HG02623 (cell line): ENCODE measurements at regions not wholly inside any gene's neighbourhood (a gene's known extent, or its start where the extent isn't known, plus 50 kb on each side); places are given as distances from the start of the nearest gene placed in this dataset.
"Not testable (repeated sequence)": the region's sequence is repeated elsewhere in the genome, so short reads cannot be mapped to it uniquely, and the experiment has no call there.

Experiments used
- ATAC-seq: cut with Tn5 transposase; IDR thresholded peaks from one replicate; pipeline ENCODE4 v1.9.1; 2021; ENCODE audit warnings: moderate library complexity; ENCODE audit not compliant: unreplicated experiment

GRCh38 chr2:143890798-143891197 lies 629.1 kb downstream of the ZEB2 start:
- no peak for ATAC-seq

DNA sequence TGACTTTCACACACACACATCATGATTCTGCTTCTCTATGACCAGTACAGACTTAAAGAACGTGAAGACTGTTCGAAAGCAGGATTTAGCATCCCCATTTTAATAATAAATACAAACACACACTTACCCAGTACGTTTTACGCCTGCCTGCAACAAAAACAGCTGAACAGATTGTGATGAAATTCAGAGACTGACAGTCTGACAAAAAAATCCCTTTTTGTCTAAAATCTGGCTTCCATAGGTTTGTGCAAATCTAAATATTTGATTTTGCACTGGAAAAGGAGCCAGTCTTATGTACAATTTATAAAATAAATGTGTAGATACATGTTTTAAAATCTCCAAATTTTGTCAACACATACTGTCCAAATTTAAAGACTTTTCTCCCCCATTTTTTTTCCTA lies 630.7 kb downstream of the ZEB2 start:
- no peak for ATAC-seq

DNA sequence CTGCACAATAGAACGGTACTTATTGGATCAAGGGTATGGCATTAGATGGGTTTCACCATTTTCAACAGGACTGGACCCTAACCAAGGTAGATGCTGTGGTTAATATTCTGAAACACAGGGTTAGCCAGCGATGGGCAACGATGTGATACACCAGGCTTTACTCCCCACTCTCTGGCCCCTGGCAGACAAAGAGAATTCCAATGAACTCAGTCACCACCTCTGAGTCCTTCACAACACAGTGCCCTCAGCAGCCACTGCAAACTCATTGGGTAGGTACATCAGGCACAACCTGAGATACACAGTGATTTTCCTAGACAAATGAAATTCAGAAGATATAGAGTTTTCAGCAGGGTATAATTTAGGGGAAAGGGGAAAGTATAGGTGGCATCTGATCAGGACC lies 634.5 kb downstream of the ZEB2 start:
- ATAC-seq, result no peak

DNA sequence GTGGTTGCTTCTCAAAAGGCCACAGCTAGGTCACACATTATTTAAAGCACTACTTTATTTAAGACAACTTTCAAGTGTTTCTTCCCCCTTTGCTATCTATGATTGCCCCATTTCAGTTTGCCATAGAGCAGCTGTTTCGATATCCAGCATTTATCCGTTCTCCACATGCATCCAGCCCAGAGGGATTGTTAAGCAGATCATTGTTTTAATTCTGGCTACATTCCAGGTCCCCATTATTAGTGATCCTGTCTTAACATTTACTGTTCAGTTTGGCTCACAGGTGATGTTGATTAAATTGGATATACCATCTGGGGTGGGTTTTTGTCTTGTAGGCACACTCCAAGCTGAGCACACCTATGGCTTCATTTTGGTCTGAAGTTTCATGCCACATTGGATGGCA lies 638.7 kb downstream of the ZEB2 start:
- no peak for ATAC-seq

GRCh38 chr2:143877876-143878530 lies 641.9 kb downstream of the ZEB2 start:
- ATAC-seq, result no peak

DNA sequence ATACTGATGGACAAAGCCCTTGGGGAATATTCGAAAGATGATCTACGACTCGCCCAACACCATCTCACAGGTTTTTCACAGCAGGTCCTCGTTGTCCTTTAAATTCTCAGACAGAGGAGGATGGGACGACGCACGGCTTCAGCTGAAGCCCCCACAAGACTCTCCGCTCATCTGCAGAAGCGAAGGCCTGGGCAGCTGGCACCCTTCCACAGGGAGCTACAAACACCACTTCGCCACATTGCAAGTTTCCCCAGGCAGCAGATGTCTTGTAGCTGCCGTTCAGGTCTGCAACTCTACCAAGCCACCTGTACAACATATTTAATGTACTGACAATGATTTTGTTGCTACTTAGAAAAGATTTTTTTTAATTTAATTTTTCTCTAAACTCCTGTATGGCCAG lies 642.9 kb downstream of the ZEB2 start:
- no peak for ATAC-seq

- ATAC-seq, result no peak
Measured at GRCh38 chr2:143875295-143876233, 644.4 kb downstream of the ZEB2 start.

DNA sequence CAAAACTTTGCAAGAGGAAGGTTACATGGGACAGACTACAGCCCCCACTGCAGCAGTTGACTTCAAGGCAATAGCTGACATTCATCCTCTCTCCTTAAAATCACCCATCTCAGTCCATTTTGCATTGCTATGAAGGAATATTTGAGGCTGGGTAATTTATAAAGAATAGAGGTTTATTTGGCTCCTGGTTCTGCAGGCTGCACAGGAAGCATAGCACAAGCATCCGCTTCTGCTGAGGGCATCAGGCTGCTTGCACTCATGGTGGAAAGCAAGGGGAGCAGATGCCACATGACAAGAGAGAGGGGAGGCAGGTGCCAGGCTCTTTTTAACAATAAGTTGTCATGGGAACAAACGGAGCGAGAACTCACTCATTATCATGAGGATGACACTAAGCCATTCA lies 646.0 kb downstream of the ZEB2 start:
- ATAC-seq, result no peak

DNA sequence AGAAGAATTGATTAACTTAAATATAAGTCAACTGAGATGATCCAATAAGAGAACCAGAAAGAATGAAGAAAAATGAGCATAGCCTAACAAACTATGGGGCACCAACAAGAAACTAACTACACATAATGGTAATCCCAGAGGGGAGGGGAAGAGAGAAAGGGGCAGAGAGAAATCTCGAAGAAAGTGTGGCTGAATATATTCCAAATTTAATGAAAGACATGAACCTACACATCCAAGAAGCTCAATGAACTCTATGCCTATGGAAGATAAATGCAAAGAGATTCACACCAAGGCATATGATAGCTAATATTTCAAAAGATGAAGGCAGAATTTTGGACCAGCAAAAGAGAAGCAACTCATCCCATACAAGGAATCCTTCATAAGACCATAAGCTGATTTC lies 649.2 kb downstream of the ZEB2 start:
- no peak for ATAC-seq

DNA sequence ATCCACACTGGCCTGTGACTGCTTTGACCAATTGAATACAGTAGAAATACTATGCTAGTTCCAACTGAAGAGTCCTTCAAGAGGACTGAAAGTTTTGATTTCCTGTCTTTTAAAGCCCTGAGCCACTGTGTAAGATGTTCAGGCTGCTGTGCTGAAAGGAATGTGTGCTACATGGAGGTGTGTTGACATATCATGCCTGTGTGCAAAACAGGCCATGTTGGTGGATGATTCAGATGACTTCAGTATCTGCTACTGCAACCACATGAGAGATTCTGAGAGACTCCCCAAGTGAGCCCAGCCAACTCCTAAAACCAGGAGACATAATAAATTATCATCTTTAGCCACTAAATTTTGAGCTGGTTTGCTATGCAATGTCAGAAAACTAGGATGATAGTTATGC lies 662.9 kb downstream of the ZEB2 start:
- no peak for ATAC-seq

GRCh38 chr2:143852759-143853158 lies 667.2 kb downstream of the ZEB2 start:
- no peak for ATAC-seq

DNA sequence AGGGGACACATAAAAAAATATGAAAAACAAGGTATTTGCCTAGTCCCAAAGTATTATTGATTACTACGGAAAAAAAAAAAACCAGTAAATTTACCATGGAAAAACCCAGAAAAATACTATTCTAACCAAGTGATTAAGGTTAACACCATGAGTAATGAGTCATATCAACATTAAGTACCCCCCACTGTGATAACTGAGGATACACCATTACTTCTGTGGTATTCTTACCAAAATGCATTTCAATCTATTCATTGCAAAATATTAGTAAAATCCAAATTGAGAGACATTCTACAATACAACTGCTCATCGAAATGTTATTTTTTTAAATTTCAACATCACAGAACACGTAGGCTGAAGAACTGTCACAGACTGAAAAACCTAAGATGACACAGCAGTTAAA lies 669.8 kb downstream of the ZEB2 start:
- no peak for ATAC-seq

DNA sequence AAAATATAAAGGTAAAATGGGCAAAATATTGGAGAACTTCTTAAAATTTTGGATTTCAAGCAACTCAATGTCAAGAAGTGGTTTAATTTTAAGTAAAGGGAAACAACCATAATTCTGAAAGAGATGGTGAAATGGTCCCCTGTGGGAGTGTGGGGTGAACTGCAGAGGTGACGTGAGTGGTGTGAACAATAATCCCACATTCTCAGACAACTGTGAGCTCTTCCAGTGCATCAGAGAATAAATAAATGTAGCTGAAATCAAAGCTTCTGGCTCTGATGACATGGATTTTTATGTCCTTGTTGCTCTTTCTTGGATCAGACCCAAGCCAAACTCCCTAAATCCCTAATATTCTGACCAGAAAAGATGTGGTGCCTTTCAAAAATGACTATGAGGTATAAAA lies 672.7 kb downstream of the ZEB2 start:
- no peak for ATAC-seq

- no peak for ATAC-seq
Measured at GRCh38 chr2:143844986-143845385, 674.9 kb downstream of the ZEB2 start.

- no peak for ATAC-seq
Measured at GRCh38 chr2:143843686-143844085, 676.2 kb downstream of the ZEB2 start.

- no peak for ATAC-seq
Measured at GRCh38 chr2:143842836-143843235, 677.1 kb downstream of the ZEB2 start.

- ATAC-seq, result no peak
Measured at GRCh38 chr2:143841935-143842334, 678.0 kb downstream of the ZEB2 start.

DNA sequence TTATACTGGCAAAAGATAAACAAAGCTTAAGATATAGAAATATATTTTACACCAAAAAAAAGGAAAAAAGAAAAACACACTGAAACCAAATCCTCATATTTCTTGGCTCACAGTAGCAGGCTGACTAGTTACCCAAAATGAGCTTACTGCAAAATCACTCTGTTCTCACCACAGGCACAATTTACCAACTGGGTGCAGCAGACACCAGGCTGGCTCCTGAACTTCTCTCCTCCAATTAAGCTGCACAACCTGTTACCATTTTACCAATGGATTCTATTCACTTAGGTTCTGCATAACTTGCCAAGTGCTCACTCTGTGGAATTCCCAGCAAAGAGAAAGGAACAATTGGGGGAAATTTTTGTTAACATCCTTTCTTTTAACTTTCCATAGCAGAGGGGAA lies 679.3 kb downstream of the ZEB2 start:
- ATAC-seq, result no peak

DNA sequence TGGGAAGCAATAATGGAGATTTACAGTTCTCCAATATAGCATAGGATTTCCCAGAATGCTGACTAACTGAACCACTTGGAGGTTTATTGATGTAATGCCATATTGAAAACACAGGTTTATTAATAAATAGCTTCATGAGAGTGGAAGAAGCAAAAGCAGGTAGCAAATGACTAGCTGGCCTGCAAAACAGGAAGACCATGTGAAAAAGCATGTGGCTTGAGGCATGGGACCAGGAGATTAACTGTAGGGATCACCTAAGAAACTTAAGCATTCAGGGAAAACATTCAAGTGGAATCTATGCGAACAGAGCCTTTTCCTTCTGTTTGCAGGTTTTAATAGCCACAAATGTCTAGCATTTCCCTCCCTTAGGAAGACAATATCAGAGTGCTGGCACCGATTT lies 679.7 kb downstream of the ZEB2 start:
- ATAC-seq, result no peak

- ATAC-seq, result no peak
Measured at GRCh38 chr2:143839456-143839855, 680.5 kb downstream of the ZEB2 start.

- ATAC-seq, result not testable (repeated sequence)
Measured at GRCh38 chr2:143837055-143837454, 682.9 kb downstream of the ZEB2 start.

GRCh38 chr2:143835481-143835880 lies 684.4 kb downstream of the ZEB2 start:
- no peak for ATAC-seq
